ENCODE measurements at regions not wholly inside any gene's neighbourhood (a gene's known extent, or its start where the extent isn't known, plus 50 kb on each side); places are given as distances from the start of the nearest gene placed in this dataset.

- BruUV-seq (replicated peaks), result no TSS peak
- POLR2A ChIA-PET (ENCODE audit: unreplicated experiment), result no interaction called here
- H3F3A ChIP-seq (ENCODE audit: low read length, unreplicated experiment), result no peaks in the 10 kb centered on the region
Observed at GRCh38 chr1:219733511-219734174, 120.7 kb upstream of the ZC3H11B start.

GRCh38 chr1:219732814-219733491 lies 120.0 kb upstream of the ZC3H11B start:
- Histone ChIP-seq H4K20me1 (ENCODE audit: low read length) (no peaks in the 10 kb centered on the region), H3K9me2 (replicated peaks; ENCODE audit: low read length) (no peaks in the 10 kb centered on the region), H3K4me2 (ENCODE audit: low read length) (0 out of 2 replicates have a peak overlapping the region, but pooled peaks have one; percentile 4), H3F3A (ENCODE audit: low read length, unreplicated experiment) (no peaks in the 10 kb centered on the region), H3K4me3 (ENCODE audit: low read length) (no peak overlapping the region), H3K27ac (ENCODE audit: low read length) (peak overlapping the region; percentile 30), H3K9me3 (ENCODE audit: low read length) (no peaks in the 10 kb centered on the region), H3K9ac (ENCODE audit: low read length) (no peak overlapping the region), H2AFZ (ENCODE audit: low read length) (peak overlapping the region; percentile 57), H3K36me3 (ENCODE audit: low read depth, low read length) (no peaks in the 10 kb centered on the region), H3K4me1 (ENCODE audit: insufficient read depth, low read length) (peaks cover 29% of the 10 kb centered on the region), H3K27me3 (ENCODE audit: low read length) (no peaks in the 10 kb centered on the region), H3K79me2 (ENCODE audit: low read length) (no peaks in the 10 kb centered on the region)
- intact Hi-C loops (cut with micrococcal nuclease), result no loop called here
- ATAC-seq, result no peak
- peak; percentile 62 for DNase-seq
- no TSS peak for BruUV-seq (replicated peaks)
- ChIA-PET CTCF (no interaction called here), POLR2A (ENCODE audit: unreplicated experiment) (no interaction called here)
- TF ChIP-seq EZH2 (IDR thresholded peaks at IDR 0.05; ENCODE audit: low read length, unreplicated experiment), result no peak
- TF ChIP-seq, protein P1, sequence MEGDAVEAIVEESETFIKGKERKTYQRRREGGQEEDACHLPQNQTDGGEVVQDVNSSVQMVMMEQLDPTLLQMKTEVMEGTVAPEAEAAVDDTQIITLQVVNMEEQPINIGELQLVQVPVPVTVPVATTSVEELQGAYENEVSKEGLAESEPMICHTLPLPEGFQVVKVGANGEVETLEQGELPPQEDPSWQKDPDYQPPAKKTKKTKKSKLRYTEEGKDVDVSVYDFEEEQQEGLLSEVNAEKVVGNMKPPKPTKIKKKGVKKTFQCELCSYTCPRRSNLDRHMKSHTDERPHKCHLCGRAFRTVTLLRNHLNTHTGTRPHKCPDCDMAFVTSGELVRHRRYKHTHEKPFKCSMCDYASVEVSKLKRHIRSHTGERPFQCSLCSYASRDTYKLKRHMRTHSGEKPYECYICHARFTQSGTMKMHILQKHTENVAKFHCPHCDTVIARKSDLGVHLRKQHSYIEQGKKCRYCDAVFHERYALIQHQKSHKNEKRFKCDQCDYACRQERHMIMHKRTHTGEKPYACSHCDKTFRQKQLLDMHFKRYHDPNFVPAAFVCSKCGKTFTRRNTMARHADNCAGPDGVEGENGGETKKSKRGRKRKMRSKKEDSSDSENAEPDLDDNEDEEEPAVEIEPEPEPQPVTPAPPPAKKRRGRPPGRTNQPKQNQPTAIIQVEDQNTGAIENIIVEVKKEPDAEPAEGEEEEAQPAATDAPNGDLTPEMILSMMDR (conservative IDR thresholded peaks at IDR 0.05; ENCODE audit: low read depth, low read length), result no peak
- TF ChIP-seq EZH2phosphoT487 (IDR thresholded peaks at IDR 0.05; ENCODE audit: borderline replicate concordance, low read length), result no peak

More at GRCh38 chr1:219733511-219734174, 120.7 kb upstream of the ZC3H11B start:
- no peak for DNase-seq
- TF ChIP-seq EZH2 (IDR thresholded peaks at IDR 0.05; ENCODE audit: low read length, unreplicated experiment) (no peak), EZH2phosphoT487 (IDR thresholded peaks at IDR 0.05; ENCODE audit: borderline replicate concordance, low read length) (no peak)
- TF ChIP-seq, protein P1 (conservative IDR thresholded peaks at IDR 0.05; ENCODE audit: low read depth, low read length), result no peak
- Histone ChIP-seq H3K4me3 (ENCODE audit: low read length) (no peak overlapping the region), H3K79me2 (ENCODE audit: low read length) (no peaks in the 10 kb centered on the region), H2AFZ (ENCODE audit: low read length) (peak overlapping the region; percentile 57; the same call in 1 of the 2 replicates), H4K20me1 (ENCODE audit: low read length) (no peaks in the 10 kb centered on the region), H3K9me3 (ENCODE audit: low read length) (no peaks in the 10 kb centered on the region), H3K9ac (ENCODE audit: low read length) (no peak overlapping the region), H3K27me3 (ENCODE audit: low read length) (no peaks in the 10 kb centered on the region), H3K27ac (ENCODE audit: low read length) (no peak overlapping the region), H3K4me2 (ENCODE audit: low read length) (no peak overlapping the region), H3K4me1 (ENCODE audit: insufficient read depth, low read length) (peaks cover 29% of the 10 kb centered on the region), H3K9me2 (replicated peaks; ENCODE audit: low read length) (no peaks in the 10 kb centered on the region), H3K36me3 (ENCODE audit: low read depth, low read length) (no peaks in the 10 kb centered on the region)
- intact Hi-C loops (cut with micrococcal nuclease), result no loop called here
- ATAC-seq, result no peak
- CTCF ChIA-PET, result no interaction called here

DNA sequence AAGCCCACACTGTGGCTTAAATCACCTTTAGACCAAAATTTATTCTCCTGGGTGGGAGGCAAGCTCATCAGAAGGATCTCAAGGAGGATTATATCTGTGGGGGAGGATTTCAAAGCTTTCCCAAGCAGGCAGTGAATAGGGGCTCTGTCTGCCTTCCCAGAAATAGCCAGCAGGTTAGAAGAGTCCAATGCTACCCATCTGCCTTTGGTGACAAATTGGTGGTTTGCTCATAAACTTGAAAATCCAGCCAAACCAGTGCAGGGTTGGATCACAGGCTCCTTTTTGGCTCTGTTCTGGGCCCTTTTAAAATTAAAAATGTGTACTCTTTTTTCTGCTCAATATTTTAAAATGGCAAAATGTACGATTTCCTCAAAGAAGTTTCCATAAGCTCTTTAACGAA lies 118.9 kb upstream of the ZC3H11B start:
- peak; percentile 81 for ATAC-seq
- Histone ChIP-seq H3K36me3 (ENCODE audit: low read depth, low read length) (no peaks in the 10 kb centered on the region), H3K4me2 (ENCODE audit: low read length) (peak overlapping the region; percentile 43), H3K4me1 (ENCODE audit: insufficient read depth, low read length) (peaks cover 29% of the 10 kb centered on the region), H3F3A (ENCODE audit: low read length, unreplicated experiment) (no peaks in the 10 kb centered on the region), H3K9me2 (replicated peaks; ENCODE audit: low read length) (no peaks in the 10 kb centered on the region), H3K27ac (ENCODE audit: low read length) (peak overlapping the region; percentile 30), H4K20me1 (ENCODE audit: low read length) (no peaks in the 10 kb centered on the region), H3K27me3 (ENCODE audit: low read length) (no peaks in the 10 kb centered on the region), H3K4me3 (ENCODE audit: low read length) (no peak overlapping the region), H3K79me2 (ENCODE audit: low read length) (no peaks in the 10 kb centered on the region), H3K9me3 (ENCODE audit: low read length) (peaks cover 2% of the 10 kb centered on the region), H2AFZ (ENCODE audit: low read length) (0 out of 2 replicates have a peak overlapping the region, but pooled peaks have one; percentile 0), H3K9ac (ENCODE audit: low read length) (no peak overlapping the region)
- ChIA-PET CTCF (no interaction called here), POLR2A (ENCODE audit: unreplicated experiment) (no interaction called here)
- TF ChIP-seq EZH2phosphoT487 (IDR thresholded peaks at IDR 0.05; ENCODE audit: borderline replicate concordance, low read length), result no peak
- TF ChIP-seq, protein P1 (conservative IDR thresholded peaks at IDR 0.05; ENCODE audit: low read depth, low read length), result 0 out of 2 replicates have a peak, but pooled peaks have one; percentile 17
- BruUV-seq (replicated peaks), result no TSS peak
- DNase-seq, result peak; percentile 95
- intact Hi-C loops (cut with micrococcal nuclease), result no loop called here

Measured in PC-3 (cell line).